ENCODE measurements at regions not wholly inside any gene's neighbourhood (a gene's known extent, or its start where the extent isn't known, plus 50 kb on each side); places are given as distances from the start of the nearest gene placed in this dataset.
"Not testable (repeated sequence)": the region's sequence is repeated elsewhere in the genome, so short reads cannot be mapped to it uniquely, and the experiment has no call there.

- DNase-seq (ENCODE audit: low read depth in 2 of 2): no peak
These were observed 51.2 kb downstream of the OR13H1 start for GRCh38 chrX:131595120-131595519.

- no peak for DNase-seq (ENCODE audit: low read depth in 2 of 2)
These were observed 64.0 kb downstream of the OR13H1 start for GRCh38 chrX:131607792-131608369.

GRCh38 chrX:131609480-131609879 lies 65.6 kb downstream of the OR13H1 start:
- DNase-seq (ENCODE audit: low read depth in 2 of 2): no peak

- no peak for DNase-seq (ENCODE audit: low read depth in 2 of 2)
These were observed 69.4 kb downstream of the OR13H1 start for GRCh38 chrX:131613260-131613659.

- DNase-seq (ENCODE audit: low read depth in 2 of 2): no peak
These were observed 70.4 kb downstream of the OR13H1 start for GRCh38 chrX:131614241-131614640.

GRCh38 chrX:131617182-131617581 lies 73.3 kb downstream of the OR13H1 start:
- no peak for DNase-seq (ENCODE audit: low read depth in 2 of 2)

GRCh38 chrX:131621650-131622049 lies 77.8 kb downstream of the OR13H1 start:
- DNase-seq (ENCODE audit: low read depth in 2 of 2): no peak

- DNase-seq (ENCODE audit: low read depth in 2 of 2): no peak
These were observed 82.9 kb downstream of the OR13H1 start for GRCh38 chrX:131626681-131627296.

GRCh38 chrX:131630534-131630933 lies 86.7 kb downstream of the OR13H1 start:
- DNase-seq (ENCODE audit: low read depth in 2 of 2): no peak

- peak; percentile 15 to 27 for DNase-seq (ENCODE audit: low read depth in 2 of 2)
These were observed 89.5 kb downstream of the OR13H1 start for GRCh38 chrX:131633285-131633917.

- DNase-seq (ENCODE audit: low read depth in 2 of 2): no peak
These were observed 91.0 kb downstream of the OR13H1 start for GRCh38 chrX:131634900-131635299.

- no peak for DNase-seq (ENCODE audit: low read depth in 2 of 2)
These were observed 102.2 kb downstream of the OR13H1 start for GRCh38 chrX:131646106-131646505.

GRCh38 chrX:131649741-131650140 lies 105.9 kb downstream of the OR13H1 start:
- DNase-seq (ENCODE audit: low read depth in 2 of 2): no peak

- no peak for DNase-seq (ENCODE audit: low read depth in 2 of 2)
These were observed 107.0 kb downstream of the OR13H1 start for GRCh38 chrX:131650637-131651410.

GRCh38 chrX:131663726-131664125 lies 119.9 kb downstream of the OR13H1 start:
- not testable (repeated sequence) for DNase-seq (ENCODE audit: low read depth in 2 of 2)

- no peak for DNase-seq (ENCODE audit: low read depth in 2 of 2)
These were observed 127.9 kb downstream of the OR13H1 start for GRCh38 chrX:131671735-131672134.

- no peak for DNase-seq (ENCODE audit: low read depth in 2 of 2)
These were observed 131.8 kb downstream of the OR13H1 start for GRCh38 chrX:131675596-131676194.

- peak; percentile 20 to 45 for DNase-seq (ENCODE audit: low read depth in 2 of 2)
These were observed 134.1 kb downstream of the OR13H1 start for GRCh38 chrX:131677655-131678628.

- not testable (repeated sequence) for DNase-seq (ENCODE audit: low read depth in 2 of 2)
These were observed 138.9 kb downstream of the OR13H1 start for GRCh38 chrX:131682735-131683134.

- DNase-seq (ENCODE audit: low read depth in 2 of 2): no peak
These were observed 149.5 kb downstream of the OR13H1 start for GRCh38 chrX:131693359-131693758.

GRCh38 chrX:131696989-131697388 lies 153.1 kb downstream of the OR13H1 start:
- DNase-seq (ENCODE audit: low read depth in 2 of 2): not testable (repeated sequence)
